Left ventricle myocardium inferior (tissue), 1 donor: ENCODE measurements at regions not wholly inside any gene's neighbourhood (a gene's known extent, or its start where the extent isn't known, plus 50 kb on each side); places are given as distances from the start of the nearest gene placed in this dataset.

Source experiments
- DNase-seq: peaks from one replicate; pipeline ENCODE4 v3.0.0-alpha.2; 2020
- H3K27ac ChIP-seq: fragments of 200-600 bp; replicated peaks from 2 replicates; pipeline ENCODE4 v1.8.0; 2021
- H3K27me3 ChIP-seq: fragments of 200-600 bp; 2 replicates; pipeline ENCODE4 v1.8.0; 2021; ENCODE audit warnings: low read depth
- H3K36me3 ChIP-seq: fragments of 200-600 bp; 2 replicates; pipeline ENCODE4 v1.8.0; 2021
- H3K4me1 ChIP-seq: fragments of 200-600 bp; 2 replicates; pipeline ENCODE4 v1.8.0; 2021
- H3K4me3 ChIP-seq: fragments of 200-600 bp; 2 replicates; pipeline ENCODE4 v1.8.0; 2021; ENCODE audit warnings: mild to moderate bottlenecking, moderate library complexity
- H3K9me3 ChIP-seq: fragments of 200-600 bp; replicated peaks from 2 replicates; pipeline ENCODE4 v1.8.0; 2021
- intact Hi-C: fragments of 100-400 bp; cut with micrococcal nuclease; formaldehyde crosslinking; loops from one replicate; pipeline ENCODE4 v1.11.0; 2022
- TF ChIP-seq, protein P1 (sequence below): fragments of 200-600 bp; IDR thresholded peaks from 2 replicates; pipeline ENCODE4 v1.8.0; 2021; ENCODE audit warnings: antibody characterized with exemption, mild to moderate bottlenecking, borderline replicate concordance
- donor health status: DM: no; HTN: yes; CAD: no; lungs with severe emphysema.

DNA sequence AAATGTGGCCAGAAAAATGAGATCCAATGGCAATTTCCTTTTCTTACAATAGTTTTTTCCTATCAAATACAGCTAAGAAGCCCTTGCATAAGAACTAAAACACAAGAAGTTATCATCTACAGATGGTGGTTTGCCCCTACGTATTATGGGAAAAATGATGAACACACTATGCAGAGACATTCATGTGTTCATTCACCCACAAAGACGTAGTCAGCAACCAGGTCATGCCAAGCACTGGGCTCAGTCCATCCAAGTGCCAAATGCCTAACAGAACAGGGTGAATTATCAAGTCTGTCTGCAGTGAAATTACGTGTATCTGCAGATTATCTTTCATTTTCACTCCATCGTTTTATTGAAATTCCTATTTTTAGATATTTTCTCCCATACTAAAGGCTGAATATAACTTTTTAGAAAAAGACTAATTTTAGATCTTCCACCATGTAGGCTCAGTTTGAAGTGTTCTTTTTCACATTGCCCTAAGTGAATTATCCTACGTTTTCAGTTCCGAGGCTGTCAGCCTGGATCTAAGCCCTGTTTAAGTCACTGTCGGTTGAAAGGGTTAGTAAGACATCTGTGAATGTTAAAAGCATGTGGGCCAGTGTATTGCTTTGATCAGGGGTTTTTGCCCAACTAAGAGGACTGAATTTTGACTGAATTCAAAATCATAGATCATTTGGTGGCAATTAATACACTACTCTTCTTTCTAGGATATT, 78.1 kb upstream of the DHX40 start:
- Histone ChIP-seq H3K27ac (peak overlapping the region; percentile 7), H3K9me3 (no peaks in the 10 kb centered on the region), H3K27me3 (no peaks in the 10 kb centered on the region), H3K36me3 (no peaks in the 10 kb centered on the region), H3K4me1 (peaks cover 8% of the 10 kb centered on the region), H3K4me3 (no peak overlapping the region)
- no peak for DNase-seq
- intact Hi-C loops, result no loop called here
- TF ChIP-seq, protein P1, sequence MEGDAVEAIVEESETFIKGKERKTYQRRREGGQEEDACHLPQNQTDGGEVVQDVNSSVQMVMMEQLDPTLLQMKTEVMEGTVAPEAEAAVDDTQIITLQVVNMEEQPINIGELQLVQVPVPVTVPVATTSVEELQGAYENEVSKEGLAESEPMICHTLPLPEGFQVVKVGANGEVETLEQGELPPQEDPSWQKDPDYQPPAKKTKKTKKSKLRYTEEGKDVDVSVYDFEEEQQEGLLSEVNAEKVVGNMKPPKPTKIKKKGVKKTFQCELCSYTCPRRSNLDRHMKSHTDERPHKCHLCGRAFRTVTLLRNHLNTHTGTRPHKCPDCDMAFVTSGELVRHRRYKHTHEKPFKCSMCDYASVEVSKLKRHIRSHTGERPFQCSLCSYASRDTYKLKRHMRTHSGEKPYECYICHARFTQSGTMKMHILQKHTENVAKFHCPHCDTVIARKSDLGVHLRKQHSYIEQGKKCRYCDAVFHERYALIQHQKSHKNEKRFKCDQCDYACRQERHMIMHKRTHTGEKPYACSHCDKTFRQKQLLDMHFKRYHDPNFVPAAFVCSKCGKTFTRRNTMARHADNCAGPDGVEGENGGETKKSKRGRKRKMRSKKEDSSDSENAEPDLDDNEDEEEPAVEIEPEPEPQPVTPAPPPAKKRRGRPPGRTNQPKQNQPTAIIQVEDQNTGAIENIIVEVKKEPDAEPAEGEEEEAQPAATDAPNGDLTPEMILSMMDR, result no peak

DNA sequence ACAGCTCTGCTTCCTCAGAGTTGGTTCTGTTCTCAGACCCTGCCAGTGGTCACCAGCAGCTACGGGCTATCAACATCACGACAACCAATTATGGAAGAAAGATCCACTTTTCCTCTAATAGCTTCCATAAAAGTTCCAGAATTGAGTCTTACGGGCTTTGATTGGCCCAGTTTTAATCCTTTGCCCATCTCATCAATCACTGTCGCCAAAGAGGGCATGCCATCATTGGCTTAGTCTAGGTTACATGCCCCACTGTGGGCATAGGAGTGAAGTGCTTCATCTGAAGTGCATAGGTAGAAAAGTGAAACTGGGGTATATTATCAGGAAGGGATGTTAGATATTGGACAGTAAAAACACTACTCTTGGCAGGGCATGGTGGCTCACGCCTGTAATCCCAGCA, 76.6 kb upstream of the DHX40 start:
- Histone ChIP-seq H3K27me3 (no peaks in the 10 kb centered on the region), H3K27ac (no peak overlapping the region), H3K4me3 (no peak overlapping the region), H3K9me3 (no peaks in the 10 kb centered on the region), H3K36me3 (no peaks in the 10 kb centered on the region), H3K4me1 (peaks cover 8% of the 10 kb centered on the region)
- TF ChIP-seq, protein P1, result no peak
- intact Hi-C loops, result no loop called here
- no peak for DNase-seq

DNA sequence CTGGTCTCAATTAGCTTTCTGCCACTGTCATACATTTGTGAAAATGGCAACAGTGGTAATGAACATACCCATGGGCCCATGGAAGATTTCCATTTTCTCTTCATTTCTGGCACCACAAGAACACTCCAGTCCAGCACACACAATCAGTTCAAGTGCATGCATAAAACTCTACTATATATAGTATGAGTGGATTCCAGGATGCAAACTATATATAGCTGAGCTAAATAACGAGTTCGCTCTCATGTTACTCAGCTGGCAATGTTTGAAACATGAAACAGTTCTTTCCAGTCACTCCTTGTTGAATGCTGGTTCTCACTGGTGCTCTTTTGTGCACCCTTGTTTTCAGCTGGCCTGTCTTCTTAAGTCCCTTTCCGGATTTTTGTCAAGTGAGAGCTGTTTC, 75.2 kb upstream of the DHX40 start:
- Histone ChIP-seq H3K9me3 (no peaks in the 10 kb centered on the region), H3K36me3 (no peaks in the 10 kb centered on the region), H3K27ac (peak overlapping the region; percentile 76), H3K4me1 (peaks cover 8% of the 10 kb centered on the region), H3K4me3 (no peak overlapping the region), H3K27me3 (no peaks in the 10 kb centered on the region)
- TF ChIP-seq, protein P1, result no peak
- DNase-seq, result no peak
- intact Hi-C loops, result no loop called here

DNA sequence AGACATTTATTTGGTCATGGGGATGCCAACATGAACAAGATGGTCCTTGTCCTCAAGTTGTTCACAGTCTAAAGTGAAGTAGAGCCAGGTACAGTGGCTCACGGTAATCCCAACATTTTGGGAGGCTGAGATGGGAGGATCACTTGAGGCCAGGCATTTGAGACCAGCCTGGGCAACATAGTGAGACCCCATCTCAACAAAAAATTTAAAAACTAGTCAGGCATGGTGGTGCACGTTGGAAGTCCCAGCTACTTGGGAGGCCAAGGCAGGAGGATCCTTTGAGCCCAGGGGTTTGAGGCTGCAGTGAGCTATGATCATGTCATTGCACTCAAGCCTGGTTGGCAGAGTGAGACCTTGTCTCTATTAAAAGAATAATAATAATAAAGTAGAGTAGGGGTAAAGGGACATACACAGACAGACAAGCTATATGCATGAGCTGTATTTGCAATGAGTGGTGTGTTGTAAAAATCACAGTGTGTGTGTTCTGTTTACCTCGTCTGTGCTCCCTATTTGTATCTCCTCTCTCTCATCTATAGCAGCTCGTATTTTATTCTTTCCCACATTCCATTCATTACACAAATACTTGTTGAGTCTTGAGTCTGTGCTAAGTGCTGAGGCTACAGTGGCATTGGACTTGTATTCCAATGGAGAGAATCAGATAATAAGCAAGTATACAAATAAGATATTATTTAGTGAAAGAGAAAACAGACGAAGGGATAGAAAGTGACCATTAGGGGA, 73.9 kb upstream of the DHX40 start:
- Histone ChIP-seq H3K4me1 (peaks cover 8% of the 10 kb centered on the region), H3K27ac (peak overlapping the region; percentile 19)

DNA sequence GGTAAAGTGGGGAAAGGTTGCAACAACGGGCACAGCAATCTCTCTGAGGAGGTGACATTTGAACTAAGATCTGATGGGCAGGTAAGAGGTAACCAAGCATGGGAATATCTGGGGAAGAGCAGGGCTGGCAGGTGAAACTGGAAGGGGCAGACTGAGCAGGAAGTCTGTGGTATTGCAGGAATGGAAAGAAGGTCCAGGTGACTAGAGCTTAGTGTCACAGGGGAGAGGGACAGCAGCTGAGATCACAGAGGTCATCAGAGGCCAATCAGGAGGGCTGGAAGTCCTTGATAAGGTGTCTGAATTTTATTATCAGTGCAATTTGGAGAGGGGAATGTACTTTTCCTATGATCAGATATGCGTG, 73.3 kb upstream of the DHX40 start:
- Histone ChIP-seq H3K4me3 (no peak overlapping the region), H3K9me3 (no peaks in the 10 kb centered on the region), H3K27me3 (no peaks in the 10 kb centered on the region), H3K27ac (peak overlapping the region; percentile 19), H3K4me1 (peaks cover 8% of the 10 kb centered on the region), H3K36me3 (no peaks in the 10 kb centered on the region)
- TF ChIP-seq, protein P1, result no peak
- DNase-seq, result no peak
- intact Hi-C loops, result no loop called here

More for the DNA sequence above, 73.9 kb upstream of the DHX40 start:
- intact Hi-C loops, result no loop called here
- TF ChIP-seq, protein P1, result no peak
- Histone ChIP-seq H3K27me3 (no peaks in the 10 kb centered on the region), H3K9me3 (no peaks in the 10 kb centered on the region), H3K36me3 (no peaks in the 10 kb centered on the region), H3K4me3 (no peak overlapping the region)
- DNase-seq, result no peak
